GM21619 (cell line): ENCODE measurements at regions not wholly inside any gene's neighbourhood (a gene's known extent, or its start where the extent isn't known, plus 50 kb on each side); places are given as distances from the start of the nearest gene placed in this dataset.
"Not testable (repeated sequence)": the region's sequence is repeated elsewhere in the genome, so short reads cannot be mapped to it uniquely, and the experiment has no call there.

Experiments
- ATAC-seq: cut with Tn5 transposase; IDR thresholded peaks from one replicate; pipeline ENCODE4 v1.9.1; 2021; ENCODE audit not compliant: unreplicated experiment

DNA sequence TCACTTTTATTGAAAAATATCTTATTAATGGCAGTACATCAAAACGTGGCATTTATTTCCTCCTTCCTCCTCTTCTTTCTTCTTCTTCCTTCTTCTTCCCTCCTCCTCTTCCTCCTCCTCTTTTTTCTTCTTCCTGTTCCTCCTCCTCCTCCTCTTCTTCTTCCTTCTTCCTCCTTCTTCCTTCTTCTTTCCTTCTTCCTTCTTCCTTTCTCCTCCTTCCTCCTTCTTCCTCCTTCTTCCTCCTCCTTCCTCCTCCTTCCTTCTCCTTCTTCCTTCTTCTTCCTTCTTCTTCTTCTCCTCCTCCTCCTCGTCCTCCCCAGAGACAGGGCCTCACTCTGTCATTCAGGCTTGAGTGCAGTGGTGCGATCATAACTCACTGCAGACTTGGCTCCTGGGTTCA is 457.2 kb downstream of the AEBP2 start:
- no peak for ATAC-seq

DNA sequence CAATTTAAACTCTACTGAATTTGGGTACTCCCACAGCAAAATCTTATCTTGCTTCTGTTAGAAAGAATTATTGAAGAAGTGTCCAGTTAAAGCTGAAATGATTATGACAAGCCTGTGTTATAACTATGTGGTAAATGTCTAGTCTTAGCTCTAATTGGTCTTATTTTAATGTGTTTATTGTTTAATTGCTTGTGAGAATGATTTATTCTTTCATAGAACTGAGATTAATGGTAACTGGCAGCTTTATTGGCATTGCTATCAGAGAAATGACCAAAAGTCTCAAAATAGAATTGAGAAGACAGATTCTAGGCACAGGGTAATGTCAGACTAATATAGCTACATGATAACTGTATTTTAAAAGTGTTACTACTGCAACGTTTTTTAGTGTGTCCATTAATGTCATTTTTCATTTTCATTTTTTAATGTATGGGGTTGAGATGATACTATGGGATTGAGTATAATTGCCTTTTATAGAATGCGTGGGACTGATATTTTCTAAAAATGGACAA is 458.7 kb downstream of the AEBP2 start:
- no peak for ATAC-seq

DNA sequence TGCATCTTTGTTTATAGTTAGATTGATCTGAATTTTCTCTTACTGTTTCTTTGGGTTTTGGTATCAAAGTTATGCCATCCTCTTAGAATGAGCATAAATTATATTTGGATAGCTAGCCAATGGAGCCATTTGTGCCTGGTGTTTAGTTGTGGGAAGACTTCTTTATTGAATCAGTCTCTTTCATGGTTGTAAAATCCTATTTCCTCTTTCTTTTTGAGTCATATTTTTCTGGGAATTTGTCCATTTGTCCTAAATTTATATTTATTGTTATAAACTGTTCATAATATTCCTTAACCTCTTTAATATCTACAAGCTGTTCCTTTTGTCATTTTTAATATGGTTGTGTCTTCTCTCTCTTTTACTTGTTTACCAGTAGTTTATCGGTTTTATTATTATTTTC is 462.5 kb downstream of the AEBP2 start:
- no peak for ATAC-seq

DNA sequence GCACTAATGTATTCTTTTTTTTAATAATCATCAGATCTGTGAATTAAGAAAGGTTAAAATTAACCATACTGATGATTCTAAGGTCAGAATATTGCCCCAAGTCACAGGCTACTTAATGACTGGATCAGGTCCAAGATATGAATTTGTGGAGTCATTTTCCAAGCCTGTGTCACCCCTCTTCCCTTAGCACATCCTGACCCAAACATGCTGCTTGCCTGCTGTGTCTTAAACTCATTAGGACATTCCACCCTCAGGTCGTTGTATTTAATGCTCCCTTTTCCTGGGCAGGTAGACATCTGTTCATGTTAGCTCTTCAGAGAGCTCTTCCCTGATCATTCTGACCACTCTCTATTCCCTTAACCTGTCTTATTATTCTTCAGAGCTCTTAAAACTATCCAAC is 463.5 kb upstream of the PDE3A start:
- no peak for ATAC-seq

DNA sequence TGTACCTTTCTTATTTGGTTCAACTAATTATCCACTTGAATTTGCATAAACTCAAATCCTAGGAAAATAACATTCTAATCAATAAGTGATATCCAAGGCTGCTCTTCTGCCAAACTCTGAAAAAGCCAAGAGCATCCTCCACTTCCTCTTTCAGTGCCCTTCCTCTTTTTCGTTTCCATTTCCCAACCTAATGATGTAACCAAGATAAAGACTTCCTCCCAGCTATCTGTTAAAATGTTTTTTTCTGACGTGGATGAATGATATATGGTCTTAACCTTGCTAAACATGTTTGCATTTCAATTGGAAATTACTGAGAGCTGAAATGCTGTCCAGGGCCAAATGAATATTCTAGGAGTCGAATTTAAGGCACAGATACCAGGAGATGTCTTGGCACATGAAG is 459.5 kb upstream of the PDE3A start:
- ATAC-seq = no peak

DNA sequence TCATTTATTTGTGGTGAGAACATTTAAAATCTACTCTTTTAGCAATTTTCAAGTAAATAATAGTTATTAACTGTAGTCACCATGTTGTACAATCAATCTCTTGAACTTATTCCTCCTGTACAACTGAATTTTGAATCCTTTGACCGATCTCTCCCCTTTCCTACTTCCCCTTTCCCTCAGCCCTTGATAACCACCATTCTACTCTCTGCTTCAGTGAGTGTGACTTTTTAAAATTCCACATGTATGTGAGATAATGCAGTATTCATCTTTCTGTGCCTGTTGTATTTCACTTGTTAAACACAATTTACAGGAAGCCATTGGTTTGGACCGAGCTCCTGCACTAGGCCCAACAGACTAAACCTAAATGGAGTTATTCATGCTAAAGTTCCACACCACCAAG is 458.9 kb upstream of the PDE3A start:
- ATAC-seq = no peak

DNA sequence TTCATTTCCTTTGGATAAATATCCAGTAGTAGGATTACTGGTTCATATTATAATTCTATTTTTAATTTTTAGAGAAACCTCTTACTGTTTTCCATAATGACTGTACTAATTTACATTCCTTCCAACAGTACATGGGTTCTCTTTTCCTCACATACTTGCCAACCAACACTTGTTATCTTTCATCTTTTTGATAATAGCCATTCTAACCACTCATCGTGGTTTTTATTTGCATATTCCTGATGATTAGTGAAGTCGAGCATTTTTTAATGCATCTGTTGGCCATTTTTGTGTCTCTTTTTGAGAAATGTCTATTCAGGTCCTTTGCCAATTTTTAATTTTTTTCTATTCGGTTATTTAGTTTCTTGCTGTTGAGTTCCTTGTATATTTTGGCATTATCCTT is 457.7 kb upstream of the PDE3A start:
- ATAC-seq = no peak

DNA sequence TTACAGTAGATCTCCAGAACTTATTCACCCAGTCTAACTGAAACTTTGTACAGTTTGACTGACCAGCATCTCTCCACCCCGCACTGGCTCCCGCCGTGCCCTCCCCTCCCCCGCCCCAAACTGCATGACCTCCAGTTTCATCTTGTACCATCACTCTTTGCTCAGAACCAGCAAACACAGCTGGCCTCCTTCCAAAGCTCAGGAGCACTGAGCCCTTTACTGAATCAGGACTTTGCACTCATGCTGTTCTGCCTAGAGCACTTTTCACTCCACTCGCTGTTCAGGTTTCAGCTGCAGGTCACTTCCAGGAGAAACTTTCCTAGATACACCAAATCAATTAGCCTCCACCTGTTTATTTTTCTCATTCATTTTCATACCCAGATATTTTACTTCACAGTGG is 455.3 kb upstream of the PDE3A start:
- ATAC-seq = no peak

DNA sequence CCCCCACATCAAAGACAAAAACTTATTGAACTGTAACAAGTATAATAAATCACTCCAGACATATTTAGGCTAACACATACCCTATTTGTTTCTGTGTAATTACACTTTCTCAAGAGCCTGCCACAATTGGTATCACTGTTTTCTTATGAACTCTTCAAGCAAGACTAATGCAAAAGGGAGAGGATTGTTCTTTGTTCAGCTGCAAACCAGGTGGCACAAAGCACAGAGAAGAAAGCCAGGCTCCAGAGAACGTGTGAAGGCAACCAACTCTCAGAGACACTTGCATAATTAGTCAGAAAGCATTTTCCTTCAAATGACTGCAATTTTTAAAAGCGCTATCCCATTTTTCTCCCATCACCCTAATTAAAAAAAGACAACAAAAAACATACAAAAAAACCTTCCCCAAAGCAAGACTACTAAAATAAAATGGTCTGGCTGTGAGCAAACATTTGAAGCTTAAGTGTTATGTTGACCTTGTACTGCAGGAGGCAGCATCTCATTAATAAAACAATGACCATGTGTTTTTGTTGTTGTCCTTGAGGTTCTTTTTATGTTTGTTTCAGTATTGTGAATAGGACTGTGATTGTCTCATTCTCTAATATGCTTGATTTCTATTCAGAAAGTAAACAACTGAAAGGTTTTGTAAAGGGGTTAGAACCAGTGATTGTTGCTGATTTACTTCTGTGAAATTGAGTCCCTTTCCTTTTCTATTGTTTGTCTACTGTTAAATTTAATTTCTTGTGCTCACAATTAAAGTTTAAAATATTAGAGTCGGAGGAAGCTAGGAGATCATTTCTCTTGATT is 452.7 kb upstream of the PDE3A start:
- no peak for ATAC-seq

DNA sequence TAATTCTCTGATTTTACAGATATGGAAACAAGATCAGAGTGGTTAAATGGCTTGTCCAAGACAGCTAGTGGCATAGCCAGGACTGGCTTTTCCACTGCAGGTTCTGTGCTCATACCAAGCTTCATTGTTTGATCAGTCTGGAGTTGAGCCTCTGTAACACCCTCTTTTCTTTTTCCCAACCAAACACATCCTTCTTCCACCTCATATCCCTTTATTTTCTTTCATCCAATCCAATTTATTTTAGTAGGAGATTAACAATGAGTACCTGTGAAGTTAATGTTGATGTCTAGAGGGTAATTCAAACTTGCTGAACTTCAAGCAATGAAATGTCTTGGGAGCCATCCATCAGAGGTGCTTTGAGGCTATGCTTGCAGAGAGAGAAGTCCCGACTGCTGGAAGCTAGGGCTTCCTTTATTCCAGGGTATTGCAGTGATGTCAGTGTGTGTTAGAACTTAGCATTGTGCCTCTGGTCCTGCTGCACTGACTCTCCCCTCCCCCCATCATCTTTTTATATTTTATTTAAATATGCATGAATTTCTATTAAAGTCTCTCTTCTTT is 452.1 kb upstream of the PDE3A start:
- ATAC-seq = no peak

DNA sequence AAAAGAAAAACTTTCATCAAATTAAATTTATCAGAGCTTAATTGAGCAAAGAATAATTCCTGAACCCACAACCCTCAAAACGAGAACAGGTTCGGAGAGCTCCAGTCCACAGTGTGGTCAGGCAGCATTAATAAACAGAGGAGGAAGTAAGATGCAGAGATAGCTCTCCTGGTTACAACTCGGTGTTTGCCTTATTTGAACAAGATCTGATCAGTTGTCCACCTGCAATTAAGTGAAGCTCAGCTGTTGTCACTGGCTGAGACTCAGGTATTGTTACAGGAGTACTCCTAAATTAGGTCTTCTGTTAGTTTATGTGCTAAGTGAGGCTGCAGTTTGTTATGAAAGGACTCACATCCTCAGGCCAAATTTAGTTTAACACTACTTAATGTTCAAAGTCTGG is 451.4 kb upstream of the PDE3A start:
- no peak for ATAC-seq

DNA sequence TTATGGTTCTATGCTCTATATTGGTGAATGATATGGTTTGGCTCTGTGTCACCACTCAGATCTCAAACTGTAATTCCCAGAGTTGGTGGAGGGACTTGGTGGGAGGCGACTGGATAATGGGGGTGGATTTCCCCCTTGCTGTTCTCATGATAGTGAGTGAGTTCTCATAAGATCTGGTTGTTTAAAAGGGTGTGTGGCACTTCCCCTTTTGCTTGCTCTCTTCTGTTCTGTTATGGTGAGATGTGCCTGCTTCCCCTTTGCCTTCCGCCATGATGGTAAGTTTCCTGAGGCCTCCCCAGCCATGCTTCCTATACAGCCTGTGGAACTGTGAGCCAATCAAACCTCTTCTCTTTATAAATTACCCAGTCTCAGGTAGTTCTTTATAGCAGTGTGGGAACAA is 446.6 kb upstream of the PDE3A start:
- ATAC-seq = not testable (repeated sequence)

DNA sequence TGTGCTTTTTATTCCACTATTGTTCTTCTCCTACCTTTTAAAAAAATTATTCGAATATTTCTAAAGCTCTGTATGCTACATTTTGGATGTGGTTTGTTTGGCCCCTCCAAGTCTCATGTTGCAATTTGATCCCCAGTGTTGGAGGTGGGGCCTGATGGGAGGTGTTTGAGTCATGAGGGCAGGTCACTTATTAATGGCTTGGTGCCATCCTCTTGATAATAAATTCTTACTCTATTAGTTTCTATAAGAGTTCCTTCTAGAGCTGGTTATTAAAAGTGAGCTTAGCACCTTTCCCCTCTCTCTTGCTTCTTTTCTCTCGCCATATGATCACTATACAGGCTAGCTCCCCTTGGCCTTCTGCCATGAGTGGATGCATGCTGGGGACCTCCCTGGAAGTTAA is 445.6 kb upstream of the PDE3A start:
- no peak for ATAC-seq

DNA sequence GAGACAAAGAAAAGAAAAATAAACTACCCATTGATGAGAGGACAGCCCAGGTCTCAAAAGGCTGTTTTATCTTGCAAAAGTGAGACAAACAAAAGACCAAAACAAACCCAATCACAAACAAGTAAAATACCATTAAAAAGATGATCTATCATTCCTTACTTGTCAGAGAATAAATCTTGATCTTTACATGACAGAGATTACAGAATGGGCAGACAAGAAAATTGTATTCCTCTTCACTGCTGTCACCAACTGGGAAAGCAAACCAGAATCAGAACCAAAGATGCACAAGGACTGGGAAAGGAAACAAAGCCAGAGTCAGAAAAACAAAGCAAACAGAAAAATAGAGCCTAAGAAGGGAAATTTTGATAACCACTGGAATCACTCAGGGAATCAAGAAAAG is 444.0 kb upstream of the PDE3A start:
- ATAC-seq = no peak

DNA sequence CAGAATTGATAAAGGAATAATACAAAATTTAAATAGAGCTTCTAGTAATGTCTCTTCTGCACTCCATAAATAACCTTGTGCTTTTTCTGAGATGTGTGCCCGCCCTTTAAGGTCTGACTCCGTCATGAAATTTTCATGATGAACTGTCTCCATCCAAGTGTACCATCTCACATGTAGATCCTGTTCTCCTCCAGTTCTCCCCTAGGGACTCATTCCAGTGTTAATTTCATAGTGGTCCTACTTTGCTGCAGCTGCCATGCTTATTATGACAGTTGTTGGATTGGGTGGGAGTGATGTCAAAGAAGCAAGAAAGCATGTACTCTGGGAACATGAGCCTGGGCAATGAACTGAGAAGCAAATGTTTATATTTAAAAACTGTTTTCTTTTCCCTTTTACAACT is 442.5 kb upstream of the PDE3A start:
- no peak for ATAC-seq

DNA sequence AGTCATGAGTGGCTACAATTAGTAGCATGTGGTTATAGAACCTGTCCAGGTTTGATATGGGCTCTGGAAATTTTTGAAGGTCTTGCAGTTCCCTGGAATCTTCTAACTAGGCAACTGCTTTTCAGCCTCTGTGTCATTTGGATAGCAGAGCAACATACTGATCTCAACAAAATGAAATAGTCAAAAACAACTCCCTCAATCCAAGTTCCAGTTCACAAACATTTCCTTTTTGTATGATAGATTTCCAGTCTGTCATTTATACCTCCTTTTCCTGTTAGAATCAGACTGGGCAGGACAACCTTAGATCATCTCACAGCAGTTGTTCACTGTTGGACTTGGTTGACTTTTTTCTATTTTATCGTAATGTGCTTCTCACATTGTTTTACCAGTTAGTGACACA is 442.1 kb upstream of the PDE3A start:
- no peak for ATAC-seq

DNA sequence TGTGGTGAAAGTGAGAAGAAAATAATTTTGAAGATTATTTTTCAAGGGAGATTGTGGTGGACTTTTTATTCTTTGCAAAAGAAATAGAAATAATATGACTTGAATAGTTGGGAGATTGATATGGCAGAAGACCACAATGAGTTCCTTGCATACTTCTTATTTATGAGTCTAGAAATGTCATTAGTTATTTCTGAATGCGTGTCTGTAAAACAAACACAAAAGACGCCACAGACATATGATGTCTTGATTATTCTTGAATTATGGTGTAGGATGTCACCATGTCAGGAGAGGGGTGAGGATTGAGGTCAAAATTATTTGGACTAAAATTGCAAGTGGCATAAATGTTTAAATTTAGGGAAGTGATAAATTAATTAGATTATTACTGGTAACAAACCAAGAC is 440.7 kb upstream of the PDE3A start:
- no peak for ATAC-seq

DNA sequence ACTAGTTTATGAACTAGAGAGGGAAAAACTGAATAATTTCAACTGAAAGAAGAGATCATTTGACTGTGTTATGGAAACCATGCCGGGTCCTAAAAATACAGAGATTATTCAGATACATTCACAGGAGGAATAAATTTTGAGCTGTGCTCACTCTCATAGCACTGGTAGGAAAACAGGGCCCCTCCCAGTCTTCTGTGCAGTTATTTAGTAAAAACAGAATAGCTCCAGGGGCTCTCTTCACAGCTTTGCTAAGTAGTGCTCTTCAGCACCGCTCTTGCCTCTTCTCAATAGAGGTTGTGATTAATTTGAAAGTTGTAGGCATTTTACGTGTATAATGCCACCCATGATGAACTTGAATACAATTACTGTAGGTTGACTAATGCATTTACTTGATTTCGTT is 435.9 kb upstream of the PDE3A start:
- ATAC-seq = no peak

DNA sequence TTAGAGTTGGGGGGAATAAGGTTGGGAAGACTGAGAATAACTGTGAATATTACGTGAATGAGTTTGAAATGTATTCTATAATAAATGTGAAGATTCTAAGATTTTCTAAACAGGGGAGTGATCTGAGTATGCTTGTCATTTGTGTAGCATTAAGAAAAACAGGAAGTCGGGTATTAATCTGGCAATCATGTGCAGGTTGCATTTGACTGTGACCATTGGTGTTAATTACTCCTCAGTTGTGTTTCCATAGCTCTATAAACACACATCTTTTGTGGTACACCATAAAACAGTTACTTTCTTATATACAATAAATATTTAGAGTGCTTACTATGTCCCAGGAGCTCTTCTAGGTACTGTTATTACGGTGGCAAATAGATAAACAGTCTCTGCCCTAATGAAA is 434.4 kb upstream of the PDE3A start:
- ATAC-seq = no peak

DNA sequence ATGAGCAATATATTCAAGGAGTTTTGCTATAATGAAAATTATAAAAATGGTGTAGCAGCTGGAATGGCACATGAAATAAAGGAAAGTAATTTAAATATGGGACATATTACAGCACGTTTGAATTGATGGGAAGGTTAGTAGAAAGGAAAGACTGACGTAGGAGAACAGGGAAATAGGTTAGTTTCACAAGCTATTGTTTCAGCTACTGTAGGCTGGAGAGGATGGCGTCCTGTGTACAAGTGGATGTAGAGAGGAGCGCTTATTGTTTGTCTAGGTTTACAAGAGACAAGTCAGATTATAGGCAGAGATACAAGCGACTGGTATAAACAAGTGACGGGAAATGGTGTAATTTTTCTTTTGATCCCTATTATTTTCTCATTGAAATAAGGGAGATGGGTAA is 431.2 kb upstream of the PDE3A start:
- no peak for ATAC-seq

DNA sequence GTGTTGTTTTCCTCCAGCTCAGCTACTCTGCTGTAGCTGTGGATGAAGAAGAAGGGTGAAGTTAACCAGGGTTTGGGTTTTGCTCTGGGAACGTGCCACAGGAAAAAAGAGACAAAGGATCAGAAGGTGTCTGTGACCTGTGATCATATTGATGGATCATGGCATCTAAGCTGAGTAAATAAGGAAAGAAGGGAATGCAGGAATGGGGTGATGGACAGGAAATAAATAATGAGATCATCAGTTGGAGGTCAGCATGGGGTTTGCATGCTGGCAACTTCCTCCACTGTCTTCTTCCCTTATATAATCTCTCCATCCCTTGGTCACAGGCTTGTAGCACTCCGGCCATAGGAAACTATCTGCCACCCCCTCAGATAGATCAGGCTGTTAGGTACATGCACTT is 430.3 kb upstream of the PDE3A start:
- no peak for ATAC-seq

DNA sequence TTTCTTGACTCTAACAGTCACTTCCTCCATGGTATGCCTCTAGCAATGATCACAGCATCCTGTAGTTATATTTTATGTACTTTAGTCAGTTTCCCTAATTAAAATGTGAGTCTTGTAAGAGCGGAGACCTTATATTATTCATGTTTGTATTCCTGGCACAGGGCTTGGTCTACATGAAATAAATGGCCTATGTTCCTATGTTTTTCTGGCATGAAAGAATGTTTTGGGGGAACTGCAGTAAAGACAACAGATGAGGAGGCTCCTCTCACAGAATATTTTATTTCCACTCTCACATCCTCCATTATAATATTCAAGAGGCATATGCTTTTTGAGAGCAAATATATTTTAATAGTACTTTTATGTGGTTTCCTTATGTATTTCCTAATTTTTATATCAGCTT is 429.8 kb upstream of the PDE3A start:
- ATAC-seq = no peak

DNA sequence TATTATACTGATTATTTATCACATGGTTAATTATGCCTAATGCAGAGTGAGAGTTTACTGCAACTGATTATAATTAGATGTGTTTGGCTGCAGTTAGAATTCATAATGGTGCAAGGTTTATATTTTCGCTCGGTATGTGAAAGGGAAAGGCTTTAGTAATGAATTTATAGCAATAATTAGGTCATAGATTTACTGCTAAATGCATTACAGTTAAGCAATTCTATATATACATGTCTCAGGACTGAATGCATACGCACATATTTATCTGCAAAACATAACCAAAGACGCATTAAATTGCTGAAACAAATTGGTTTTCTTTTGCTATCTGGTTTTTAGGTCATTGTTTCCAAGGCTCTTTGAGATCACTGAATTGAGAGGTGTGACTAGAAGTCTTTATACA is 428.1 kb upstream of the PDE3A start:
- no peak for ATAC-seq
